Astrocyte (in vitro differentiated cells and primary cell): ENCODE measurements at regions not wholly inside any gene's neighbourhood (a gene's known extent, or its start where the extent isn't known, plus 50 kb on each side); places are given as distances from the start of the nearest gene placed in this dataset.

ENCODE experiments used
- DNase-seq: peaks from one replicate; pipeline ENCODE4 v3.0.0-alpha.2; 2010; ENCODE audit warnings: low read depth
- FAIRE-seq: peaks from 2 replicates; lab custom pipeline; 2011; peaks lifted over from hg19 to GRCh38; lab: Jason Lieb, UNC
- H2AFZ ChIP-seq: 2 replicates; pipeline ENCODE4 v1.6.0; 2012; ENCODE audit warnings: low read depth, low read length, inconsistent platforms
- H3K27ac ChIP-seq: 2 replicates; pipeline ENCODE4 v1.5.1; 2011; ENCODE audit warnings: low read depth, low read length, inconsistent platforms
- H3K27me3 ChIP-seq: 2 replicates; pipeline ENCODE4 v1.6.0; 2011; ENCODE audit warnings: low read length, inconsistent platforms; ENCODE audit not compliant: insufficient read depth
- H3K36me3 ChIP-seq: 2 replicates; pipeline ENCODE4 v1.5.1; 2011; ENCODE audit warnings: low read length, inconsistent platforms; ENCODE audit not compliant: insufficient read depth
- H3K4me1 ChIP-seq: 2 replicates; pipeline ENCODE4 v1.5.1; 2011; ENCODE audit warnings: low read length, inconsistent platforms; ENCODE audit not compliant: insufficient read depth
- H3K4me2 ChIP-seq: 2 replicates; pipeline ENCODE4 v1.6.0; 2012; ENCODE audit warnings: low read length, inconsistent platforms
- H3K4me3 ChIP-seq: 2 replicates; pipeline ENCODE4 v1.5.1; 2011; ENCODE audit warnings: low read depth, mild to moderate bottlenecking, low read length, inconsistent platforms; ENCODE audit not compliant: insufficient read depth
- H3K79me2 ChIP-seq: 2 replicates; pipeline ENCODE4 v1.6.0; 2012; ENCODE audit warnings: mild to moderate bottlenecking, low read length, inconsistent platforms; ENCODE audit not compliant: insufficient read depth
- H3K9ac ChIP-seq: 2 replicates; pipeline ENCODE4 v1.6.0; 2012; ENCODE audit warnings: mild to moderate bottlenecking, low read length, inconsistent platforms
- H3K9me3 ChIP-seq: 2 replicates; pipeline ENCODE4 v1.5.1; 2012; ENCODE audit warnings: low read depth, mild to moderate bottlenecking, low read length, inconsistent platforms; ENCODE audit not compliant: insufficient read depth
- H4K20me1 ChIP-seq: 2 replicates; pipeline ENCODE4 v1.6.0; 2012; ENCODE audit warnings: low read length, inconsistent platforms; ENCODE audit not compliant: insufficient read depth
- H3K27ac Mint-ChIP-seq: one replicate; pipeline ENCODE4 v1.8.0; 2021; ENCODE audit warnings: mild to moderate bottlenecking, mixed read lengths; ENCODE audit not compliant: unreplicated experiment
- H3K27me3 Mint-ChIP-seq: one replicate; pipeline ENCODE4 v1.8.0; 2021; ENCODE audit warnings: low read depth, mixed read lengths; ENCODE audit not compliant: unreplicated experiment
- H3K36me3 Mint-ChIP-seq: one replicate; pipeline ENCODE4 v1.8.0; 2021; ENCODE audit warnings: low read depth, mixed read lengths; ENCODE audit not compliant: unreplicated experiment
- H3K4me1 Mint-ChIP-seq: one replicate; pipeline ENCODE4 v1.8.0; 2021; ENCODE audit warnings: low read depth, mixed read lengths; ENCODE audit not compliant: unreplicated experiment
- H3K4me3 Mint-ChIP-seq: one replicate; pipeline ENCODE4 v1.8.0; 2021; ENCODE audit warnings: mild to moderate bottlenecking, moderate library complexity, mixed read lengths; ENCODE audit not compliant: unreplicated experiment
- H3K9me3 Mint-ChIP-seq: one replicate; pipeline ENCODE4 v1.8.0; 2021; ENCODE audit warnings: mild to moderate bottlenecking, mixed read lengths; ENCODE audit not compliant: unreplicated experiment
- EZH2 ChIP-seq: IDR thresholded peaks from 2 replicates; pipeline ENCODE4 v1.6.1; 2012; ENCODE audit warnings: mild to moderate bottlenecking, low read length, inconsistent platforms; ENCODE audit not compliant: insufficient read depth
- TF ChIP-seq, protein P1 (sequence below): IDR thresholded peaks from 2 replicates; pipeline ENCODE4 v1.5.1; 2011; ENCODE audit warnings: low read depth, mild to moderate bottlenecking, inconsistent platforms, low read length, moderate library complexity; ENCODE audit not compliant: insufficient read depth

- no peak overlapping the region for H3K27ac ChIP-seq
- Mint-ChIP-seq H3K4me3 (no peak overlapping the region), H3K36me3 (peaks cover 2% of the 10 kb centered on the region), H3K27ac (no peak overlapping the region), H3K9me3 (no peaks in the 10 kb centered on the region), H3K27me3 (peaks cover 20% of the 10 kb centered on the region), H3K4me1 (no peaks in the 10 kb centered on the region)
- FAIRE-seq: no peak
- H3K4me1 ChIP-seq: no peaks in the 10 kb centered on the region
- H3K9ac ChIP-seq: no peak overlapping the region
- no peaks in the 10 kb centered on the region for H3K79me2 ChIP-seq
- H3K4me3 ChIP-seq: no peak overlapping the region
- H3K27me3 ChIP-seq: no peaks in the 10 kb centered on the region
- H3K4me2 ChIP-seq: no peak overlapping the region
- H2AFZ ChIP-seq: no peak overlapping the region
- no peaks in the 10 kb centered on the region for H3K9me3 ChIP-seq
- H4K20me1 ChIP-seq: no peaks in the 10 kb centered on the region
- no peaks in the 10 kb centered on the region for H3K36me3 ChIP-seq
- DNase-seq: no peak
- no peak for TF ChIP-seq EZH2
- TF ChIP-seq, protein P1, sequence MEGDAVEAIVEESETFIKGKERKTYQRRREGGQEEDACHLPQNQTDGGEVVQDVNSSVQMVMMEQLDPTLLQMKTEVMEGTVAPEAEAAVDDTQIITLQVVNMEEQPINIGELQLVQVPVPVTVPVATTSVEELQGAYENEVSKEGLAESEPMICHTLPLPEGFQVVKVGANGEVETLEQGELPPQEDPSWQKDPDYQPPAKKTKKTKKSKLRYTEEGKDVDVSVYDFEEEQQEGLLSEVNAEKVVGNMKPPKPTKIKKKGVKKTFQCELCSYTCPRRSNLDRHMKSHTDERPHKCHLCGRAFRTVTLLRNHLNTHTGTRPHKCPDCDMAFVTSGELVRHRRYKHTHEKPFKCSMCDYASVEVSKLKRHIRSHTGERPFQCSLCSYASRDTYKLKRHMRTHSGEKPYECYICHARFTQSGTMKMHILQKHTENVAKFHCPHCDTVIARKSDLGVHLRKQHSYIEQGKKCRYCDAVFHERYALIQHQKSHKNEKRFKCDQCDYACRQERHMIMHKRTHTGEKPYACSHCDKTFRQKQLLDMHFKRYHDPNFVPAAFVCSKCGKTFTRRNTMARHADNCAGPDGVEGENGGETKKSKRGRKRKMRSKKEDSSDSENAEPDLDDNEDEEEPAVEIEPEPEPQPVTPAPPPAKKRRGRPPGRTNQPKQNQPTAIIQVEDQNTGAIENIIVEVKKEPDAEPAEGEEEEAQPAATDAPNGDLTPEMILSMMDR: no peak
Measured at GRCh38 chr13:26887594-26887993, 127.0 kb upstream of the GPR12 start.

- H3K9me3 Mint-ChIP-seq: no peaks in the 10 kb centered on the region
- no peak overlapping the region for H3K4me2 ChIP-seq
- no peaks in the 10 kb centered on the region for H4K20me1 ChIP-seq
- H3K27ac ChIP-seq: no peak overlapping the region
- no peaks in the 10 kb centered on the region for H3K27me3 ChIP-seq
- H3K9me3 ChIP-seq: no peaks in the 10 kb centered on the region
- H3K4me1 Mint-ChIP-seq: peaks cover 4% of the 10 kb centered on the region
- TF ChIP-seq, protein P1: no peak
- no peak for TF ChIP-seq EZH2
- no peaks in the 10 kb centered on the region for H3K79me2 ChIP-seq
- no peaks in the 10 kb centered on the region for H3K36me3 ChIP-seq
- peaks cover 14% of the 10 kb centered on the region for H3K27me3 Mint-ChIP-seq
- DNase-seq: no peak
- H2AFZ ChIP-seq: no peak overlapping the region
- no peak for FAIRE-seq
- H3K27ac Mint-ChIP-seq: no peak overlapping the region
- H3K36me3 Mint-ChIP-seq: peaks cover 2% of the 10 kb centered on the region
- no peak overlapping the region for H3K4me3 Mint-ChIP-seq
- no peak overlapping the region for H3K9ac ChIP-seq
- peaks cover 4% of the 10 kb centered on the region for H3K4me1 ChIP-seq
- no peak overlapping the region for H3K4me3 ChIP-seq
Measured at GRCh38 chr13:26883613-26884257, 123.1 kb upstream of the GPR12 start.

GRCh38 chr13:26882731-26883130, 122.1 kb upstream of the GPR12 start:
- Histone ChIP-seq H3K9ac (no peak overlapping the region), H3K9me3 (no peaks in the 10 kb centered on the region), H3K4me3 (no peak overlapping the region), H3K79me2 (no peaks in the 10 kb centered on the region), H3K36me3 (no peaks in the 10 kb centered on the region), H2AFZ (no peak overlapping the region), H3K4me1 (peaks cover 4% of the 10 kb centered on the region), H3K4me2 (no peak overlapping the region), H3K27me3 (no peaks in the 10 kb centered on the region), H4K20me1 (no peaks in the 10 kb centered on the region), H3K27ac (no peak overlapping the region)
- Mint-ChIP-seq H3K27me3 (peaks cover 7% of the 10 kb centered on the region), H3K36me3 (peaks cover 2% of the 10 kb centered on the region), H3K27ac (no peak overlapping the region), H3K4me3 (no peak overlapping the region), H3K4me1 (peaks cover 4% of the 10 kb centered on the region), H3K9me3 (peaks cover 2% of the 10 kb centered on the region)
- no peak for DNase-seq
- TF ChIP-seq EZH2: no peak
- TF ChIP-seq, protein P1: no peak
- FAIRE-seq: no peak
